GM23248 (cell line): ENCODE measurements at regions not wholly inside any gene's neighbourhood (a gene's known extent, or its start where the extent isn't known, plus 50 kb on each side); places are given as distances from the start of the nearest gene placed in this dataset.

Experiments used
- EZH2 ChIP-seq: fragments of 200-600 bp; sonication (generic); IDR thresholded peaks from 2 replicates; pipeline ENCODE4 v1.6.1; 2018; ENCODE audit warnings: antibody characterized with exemption, mild to moderate bottlenecking; ENCODE audit not compliant: insufficient read depth, poor library complexity, severe bottlenecking
- EZH2phosphoT487 ChIP-seq: fragments of 200-600 bp; sonication (generic); IDR thresholded peaks from 2 replicates; pipeline ENCODE4 v1.6.1; 2018; ENCODE audit warnings: antibody characterized with exemption, moderate library complexity, mild to moderate bottlenecking, low read depth; ENCODE audit not compliant: insufficient read depth

DNA sequence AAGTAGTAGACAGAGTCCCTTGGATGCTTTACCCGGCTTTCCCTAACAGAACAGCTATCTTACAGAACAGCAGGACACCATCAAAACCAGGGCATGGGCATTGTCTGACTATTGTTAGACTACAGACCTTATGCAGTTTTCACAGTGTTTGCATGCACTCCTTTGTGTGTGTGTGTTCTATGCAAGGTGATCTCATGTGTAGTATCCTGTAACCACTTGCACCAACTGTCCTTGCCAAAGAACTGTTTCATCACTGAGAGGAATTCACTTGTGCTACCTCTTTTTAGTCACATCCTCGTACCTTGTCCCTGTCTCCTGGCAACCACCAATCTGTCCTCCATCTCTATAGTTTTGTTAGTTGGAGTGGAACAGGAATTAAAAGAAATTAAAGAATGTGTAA lies 183.6 kb upstream of the PZP start:
- no peak for TF ChIP-seq EZH2
- TF ChIP-seq EZH2phosphoT487, result no peak
